DMS79 treated with DMSO at 0.1 percent for 48 hours (cell line): ENCODE measurements at regions not wholly inside any gene's neighbourhood (a gene's known extent, or its start where the extent isn't known, plus 50 kb on each side); places are given as distances from the start of the nearest gene placed in this dataset.

ENCODE experiments used
- DNase-seq: peaks from one replicate; lab custom pipeline; 2025; lab: John Stamatoyannopoulos, UW

- no peak for DNase-seq
Observed at GRCh38 chr9:79143211-79143610, 428.6 kb upstream of the TLE4 start.

GRCh38 chr9:79145442-79145841 lies 426.3 kb upstream of the TLE4 start:
- DNase-seq = no peak

GRCh38 chr9:79149585-79149984 lies 422.2 kb upstream of the TLE4 start:
- DNase-seq = no peak

GRCh38 chr9:79151791-79152190 lies 420.0 kb upstream of the TLE4 start:
- no peak for DNase-seq

GRCh38 chr9:79152306-79152705 lies 419.5 kb upstream of the TLE4 start:
- no peak for DNase-seq

- DNase-seq = no peak
Observed at GRCh38 chr9:79154806-79155205, 417.0 kb upstream of the TLE4 start.

GRCh38 chr9:79155308-79155707 lies 416.5 kb upstream of the TLE4 start:
- DNase-seq = no peak

GRCh38 chr9:79163544-79163943 lies 408.2 kb upstream of the TLE4 start:
- no peak for DNase-seq

GRCh38 chr9:79164406-79164805 lies 407.4 kb upstream of the TLE4 start:
- DNase-seq = no peak

- no peak for DNase-seq
Observed at GRCh38 chr9:79165020-79165780, 406.6 kb upstream of the TLE4 start.

- DNase-seq = no peak
Observed at GRCh38 chr9:79166005-79166404, 405.8 kb upstream of the TLE4 start.

GRCh38 chr9:79170643-79171042 lies 401.1 kb upstream of the TLE4 start:
- DNase-seq = no peak

- no peak for DNase-seq
Observed at GRCh38 chr9:79173932-79174331, 397.8 kb upstream of the TLE4 start.

- DNase-seq = no peak
Observed at GRCh38 chr9:79176014-79176697, 395.6 kb upstream of the TLE4 start.

- DNase-seq = peak; percentile 54
Observed at GRCh38 chr9:79184831-79185230, 386.9 kb upstream of the TLE4 start.

GRCh38 chr9:79185866-79186265 lies 385.9 kb upstream of the TLE4 start:
- DNase-seq = no peak

- DNase-seq = no peak
Observed at GRCh38 chr9:79189511-79189924, 382.2 kb upstream of the TLE4 start.

- no peak for DNase-seq
Observed at GRCh38 chr9:79193001-79193400, 378.8 kb upstream of the TLE4 start.

GRCh38 chr9:79193501-79194223 lies 378.1 kb upstream of the TLE4 start:
- no peak for DNase-seq

GRCh38 chr9:79195879-79196278 lies 375.9 kb upstream of the TLE4 start:
- no peak for DNase-seq

- DNase-seq = no peak
Observed at GRCh38 chr9:79196606-79197005, 375.2 kb upstream of the TLE4 start.

GRCh38 chr9:79200336-79200735 lies 371.4 kb upstream of the TLE4 start:
- DNase-seq = no peak

GRCh38 chr9:79201636-79202035 lies 370.1 kb upstream of the TLE4 start:
- no peak for DNase-seq
